Activated CD4-positive, alpha-beta T cell treated with anti-CD3 and anti-CD28 coated beads for 48 hours (primary cell): ENCODE measurements at regions not wholly inside any gene's neighbourhood (a gene's known extent, or its start where the extent isn't known, plus 50 kb on each side); places are given as distances from the start of the nearest gene placed in this dataset.
"Not testable (repeated sequence)": the region's sequence is repeated elsewhere in the genome, so short reads cannot be mapped to it uniquely, and the experiment has no call there.

Experiments
- DNase-seq: peaks from one replicate; pipeline ENCODE4 v3.0.0-alpha.2; 2020

- DNase-seq = no peak
These were observed 125.3 kb downstream of the GLUD2 start for GRCh38 chrX:121172703-121173102.

- DNase-seq = no peak
These were observed 132.6 kb downstream of the GLUD2 start for GRCh38 chrX:121179972-121180371.

- no peak for DNase-seq
These were observed 144.4 kb downstream of the GLUD2 start for GRCh38 chrX:121191779-121192178.

GRCh38 chrX:121195719-121196118 is 148.3 kb downstream of the GLUD2 start:
- DNase-seq = no peak

- not testable (repeated sequence) for DNase-seq
These were observed 149.5 kb downstream of the GLUD2 start for GRCh38 chrX:121196872-121197444.

DNA sequence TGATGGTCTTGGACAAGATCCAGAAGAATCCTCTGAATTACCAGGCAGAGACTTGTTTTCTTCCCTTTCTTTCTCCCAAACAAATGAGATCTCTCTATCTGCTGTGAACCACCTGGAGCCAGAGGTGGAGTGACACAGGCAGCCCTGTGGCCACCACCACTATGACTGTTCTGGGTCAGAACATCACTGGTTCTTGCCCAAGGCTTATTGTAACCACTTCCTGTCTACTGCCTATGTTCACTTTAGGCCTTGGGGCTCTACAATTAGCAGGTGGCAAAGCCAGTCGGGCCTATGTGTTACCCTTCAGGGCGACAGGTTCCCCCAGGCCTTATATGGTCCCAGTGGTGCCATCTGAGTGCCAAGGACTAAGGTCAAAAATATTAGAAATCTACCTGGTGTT is 161.2 kb downstream of the GLUD2 start:
- no peak for DNase-seq

DNA sequence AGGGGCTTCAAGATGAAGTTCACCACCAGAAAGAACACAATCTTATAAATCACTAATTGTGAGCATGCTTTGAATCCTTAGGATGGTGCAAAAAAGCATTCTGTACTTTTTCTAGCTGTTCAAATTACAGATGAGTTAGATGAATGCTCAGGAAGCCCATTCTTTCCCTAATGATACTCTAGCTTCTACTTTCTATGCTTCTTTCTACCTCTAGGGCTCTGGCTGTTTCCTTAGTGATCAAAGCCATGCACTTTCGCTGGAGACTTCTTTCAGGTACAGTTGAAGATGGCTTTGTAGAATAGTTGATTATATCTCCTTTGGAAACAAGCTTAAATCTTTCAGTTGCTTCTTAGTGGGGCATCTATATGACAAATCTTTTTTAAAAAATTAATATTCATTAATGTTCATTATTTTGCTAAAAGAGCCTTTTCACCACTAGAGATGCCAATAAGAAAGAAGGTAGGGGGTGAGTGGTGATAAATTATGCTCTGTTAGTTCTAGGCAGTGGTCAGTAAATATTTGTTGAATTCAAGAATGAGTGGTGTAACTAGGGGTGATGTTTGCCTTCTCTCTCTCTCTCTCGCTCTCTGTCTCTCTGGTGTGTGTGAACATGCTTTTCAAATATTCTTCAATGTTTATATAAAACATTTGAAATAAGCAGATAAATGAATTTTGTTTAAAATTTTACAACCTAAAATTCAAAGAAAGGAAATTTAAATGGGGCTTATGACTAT is 169.4 kb downstream of the GLUD2 start:
- no peak for DNase-seq

GRCh38 chrX:121221322-121221977 is 174.0 kb downstream of the GLUD2 start:
- DNase-seq = no peak

- no peak for DNase-seq
These were observed 180.5 kb downstream of the GLUD2 start for GRCh38 chrX:121227888-121228287.

DNA sequence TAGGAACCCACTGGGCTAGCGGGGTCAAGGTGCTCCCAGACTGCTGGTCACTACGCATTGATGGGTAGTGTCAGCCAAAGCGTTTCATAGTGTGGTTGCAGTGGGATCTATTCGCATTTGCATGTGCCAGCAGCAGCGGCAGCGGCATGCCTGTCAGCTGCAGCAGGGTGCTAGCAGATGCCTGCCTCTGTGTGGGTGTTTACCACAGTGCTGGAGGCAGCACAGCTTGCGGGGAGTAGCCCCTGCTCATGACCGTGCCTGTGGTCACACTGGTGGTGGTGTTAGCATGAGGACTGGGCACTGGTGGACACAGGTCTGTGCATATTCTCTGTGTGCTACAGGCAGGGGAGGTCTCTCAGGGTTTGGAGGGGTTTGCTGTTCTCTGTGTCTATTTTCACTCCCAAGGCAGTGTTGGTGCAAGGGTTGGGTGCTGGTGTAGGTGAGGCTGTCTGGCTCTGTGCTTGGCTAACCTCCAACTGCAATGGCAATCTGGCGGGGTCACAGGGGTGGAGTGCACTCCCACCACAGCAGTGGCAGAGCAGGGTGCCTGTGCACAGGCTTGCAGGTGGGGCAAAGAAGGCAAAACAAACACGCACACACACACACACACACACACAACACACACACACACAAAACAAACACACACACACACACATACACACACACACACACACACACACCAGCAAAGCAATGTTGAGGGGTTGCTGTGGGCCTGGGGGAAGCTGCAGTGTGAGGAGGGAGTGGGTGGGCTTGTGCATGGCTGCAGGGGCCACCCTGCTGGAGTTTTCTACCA is 184.4 kb downstream of the GLUD2 start:
- no peak for DNase-seq

GRCh38 chrX:121236040-121236439 is 188.6 kb downstream of the GLUD2 start:
- no peak for DNase-seq

DNA sequence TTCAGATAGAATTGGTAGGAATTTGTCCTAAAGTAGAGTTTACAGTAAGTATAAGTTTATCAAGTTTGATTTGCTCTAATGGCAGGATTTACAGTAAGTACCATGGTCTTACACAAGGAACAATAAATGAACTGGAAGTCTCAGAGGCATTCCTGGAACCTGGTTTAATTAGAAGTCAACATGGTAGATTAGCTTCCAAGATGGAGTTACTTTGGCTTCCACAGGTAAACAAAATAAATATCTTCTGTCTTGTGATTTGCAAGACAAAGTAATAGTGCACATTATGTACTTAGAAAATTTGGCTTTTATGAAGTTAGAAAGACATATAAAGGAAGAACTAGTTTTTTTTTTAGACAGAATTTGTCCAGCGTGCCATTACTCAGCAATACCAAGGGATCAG is 190.7 kb downstream of the GLUD2 start:
- DNase-seq = no peak

DNA sequence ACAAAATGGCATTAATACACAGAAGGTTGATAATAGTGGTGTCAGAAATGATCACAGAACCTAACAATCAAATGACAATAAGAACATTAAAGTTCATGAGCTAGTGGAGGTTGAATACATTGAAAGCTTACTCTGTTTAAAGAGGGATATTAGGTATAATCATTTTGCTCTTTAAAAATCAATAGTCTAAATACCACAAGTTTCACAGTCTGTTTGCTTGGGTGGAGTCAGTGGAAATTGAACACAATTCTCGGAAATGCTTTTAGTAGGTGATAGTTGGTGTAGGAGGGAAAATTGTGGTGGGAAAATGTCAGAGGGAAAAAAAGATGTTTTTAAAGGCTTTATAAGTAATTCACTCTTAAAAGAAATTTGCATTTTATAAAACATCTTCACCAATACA is 197.1 kb downstream of the GLUD2 start:
- no peak for DNase-seq

DNA sequence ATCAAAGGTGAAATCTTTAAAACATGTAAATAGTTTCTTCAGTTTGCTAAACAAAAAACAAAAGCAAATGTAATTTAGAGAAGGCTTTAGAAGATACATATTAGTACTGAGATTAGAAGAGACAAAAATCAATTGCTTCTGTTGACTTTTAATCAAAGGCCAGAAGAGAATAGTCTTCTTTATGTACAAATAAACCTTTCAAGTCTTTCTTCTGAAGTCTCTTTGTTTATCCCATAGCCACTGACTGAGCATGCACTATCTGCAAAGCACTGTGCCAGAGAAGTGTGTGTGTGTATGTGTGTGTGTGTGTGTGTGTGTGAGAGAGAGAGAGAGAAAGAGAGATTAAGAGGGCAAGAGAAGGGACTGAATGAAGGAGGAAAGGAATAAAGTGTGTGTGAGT is 198.4 kb downstream of the GLUD2 start:
- DNase-seq = no peak

DNA sequence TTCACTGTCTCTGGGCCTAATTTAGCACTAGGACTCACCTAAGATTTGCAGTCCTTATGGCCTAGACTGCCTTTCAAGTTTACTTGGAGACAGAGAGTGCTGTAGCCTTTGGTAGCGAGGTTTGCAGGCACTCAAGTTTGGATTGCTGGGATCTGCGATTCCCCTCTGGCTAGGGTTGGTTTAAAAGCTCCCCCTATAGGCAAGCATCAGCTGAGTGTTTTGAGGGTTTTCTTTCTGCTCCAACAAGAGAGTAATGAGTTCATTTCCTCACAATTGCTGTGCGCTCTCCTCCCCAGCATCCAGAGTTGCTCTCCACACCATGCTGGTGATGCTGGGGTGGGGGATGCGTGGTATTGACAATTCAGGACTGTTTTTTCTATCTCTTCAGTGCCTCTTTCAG is 206.9 kb downstream of the GLUD2 start:
- DNase-seq = no peak

- no peak for DNase-seq
These were observed 209.2 kb downstream of the GLUD2 start for GRCh38 chrX:121256647-121257046.

GRCh38 chrX:121258545-121258944 is 211.1 kb downstream of the GLUD2 start:
- DNase-seq = no peak

- no peak for DNase-seq
These were observed 211.8 kb downstream of the GLUD2 start for GRCh38 chrX:121259170-121259569.

- DNase-seq = no peak
These were observed 213.3 kb downstream of the GLUD2 start for GRCh38 chrX:121260596-121261240.

- no peak for DNase-seq
These were observed 236.5 kb downstream of the GLUD2 start for GRCh38 chrX:121283921-121284320.

- DNase-seq = no peak
These were observed 251.1 kb downstream of the GLUD2 start for GRCh38 chrX:121298499-121298898.

DNA sequence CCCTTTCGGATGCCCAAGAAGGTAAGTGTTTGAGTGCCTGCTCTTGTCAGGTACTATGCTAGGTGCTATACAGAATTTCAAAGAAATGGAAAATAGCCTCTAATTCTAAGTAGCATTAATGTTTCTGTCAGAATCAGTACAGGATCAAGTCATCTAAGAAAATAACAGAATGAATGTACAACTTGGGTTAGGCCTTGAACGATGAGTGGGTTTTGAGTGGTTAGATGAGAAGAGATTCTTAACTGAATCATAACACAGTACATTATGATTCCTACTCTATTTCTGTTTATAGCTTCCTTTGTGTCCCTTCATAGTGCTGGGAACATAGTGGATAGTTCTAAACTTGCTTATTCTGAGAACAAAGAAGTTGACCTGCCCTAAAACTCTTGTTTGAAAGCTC is 253.9 kb downstream of the GLUD2 start:
- DNase-seq = no peak

DNA sequence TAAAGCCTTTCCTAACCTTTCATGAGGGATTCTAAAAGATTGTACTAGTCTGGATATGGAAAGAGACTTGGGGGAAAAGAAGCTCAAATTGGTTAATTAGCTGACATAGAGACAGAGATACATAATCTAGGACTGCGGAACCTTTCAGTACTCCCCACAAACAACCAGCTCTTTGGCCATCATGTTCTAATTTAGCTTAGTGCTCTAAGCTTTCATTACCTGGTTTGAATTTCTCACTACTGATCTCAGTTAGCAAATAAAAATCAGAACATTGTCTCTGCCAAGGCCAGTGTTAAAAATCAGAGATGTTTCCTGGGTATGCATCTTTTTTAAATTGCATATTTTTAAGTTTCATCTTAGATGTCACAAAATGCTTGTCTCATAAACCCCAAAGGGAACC is 254.4 kb downstream of the GLUD2 start:
- DNase-seq = no peak
